GM21576 (cell line): ENCODE measurements at regions not wholly inside any gene's neighbourhood (a gene's known extent, or its start where the extent isn't known, plus 50 kb on each side); places are given as distances from the start of the nearest gene placed in this dataset.
"Not testable (repeated sequence)": the region's sequence is repeated elsewhere in the genome, so short reads cannot be mapped to it uniquely, and the experiment has no call there.

ENCODE experiments used
- ATAC-seq: cut with Tn5 transposase; IDR thresholded peaks from one replicate; pipeline ENCODE4 v1.9.1; 2021; ENCODE audit warnings: mild to moderate bottlenecking, moderate library complexity; ENCODE audit not compliant: unreplicated experiment

DNA sequence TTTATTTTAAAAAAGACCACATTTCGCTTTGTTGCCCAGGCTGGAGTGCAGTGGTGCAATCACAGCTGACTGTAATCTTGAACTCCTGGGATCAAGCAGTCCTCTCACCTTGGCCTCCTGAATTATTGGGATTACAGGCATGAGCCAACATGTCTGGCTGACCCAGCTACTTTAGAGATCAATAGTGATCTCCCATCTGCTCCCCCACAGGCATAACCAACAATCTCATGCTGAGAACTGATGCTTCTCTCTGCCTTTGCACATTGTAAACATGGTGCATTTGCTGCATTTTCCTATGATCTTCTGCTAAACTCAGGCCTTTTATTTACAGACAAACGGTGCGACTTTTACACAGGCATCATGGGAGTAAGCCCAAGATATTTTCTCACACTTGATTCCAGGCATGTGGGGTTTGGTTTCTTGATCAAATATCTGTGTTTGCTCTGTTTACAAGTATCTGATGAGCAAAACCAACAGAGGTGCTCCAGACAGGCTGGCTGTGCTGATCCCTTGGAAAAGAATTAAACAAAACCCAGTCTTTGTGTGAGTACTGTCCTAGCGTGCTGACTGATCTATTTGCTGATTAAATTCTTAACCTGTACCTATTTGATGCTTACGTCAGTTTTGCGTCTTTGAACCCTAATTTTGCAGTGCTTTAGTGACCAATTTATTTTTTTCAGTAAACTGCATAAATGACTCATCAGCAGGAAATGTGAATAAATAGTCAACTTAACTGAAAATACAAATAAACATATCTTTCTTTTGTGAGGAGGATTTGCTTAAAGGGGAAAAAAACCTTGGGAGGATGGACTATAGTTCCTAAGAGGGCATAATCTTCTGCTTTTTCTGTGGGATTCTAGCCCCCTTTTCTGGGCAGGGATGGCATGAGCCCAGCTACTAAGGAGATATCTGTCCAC is 191.7 kb upstream of the NR3C1 start:
- ATAC-seq = no peak

DNA sequence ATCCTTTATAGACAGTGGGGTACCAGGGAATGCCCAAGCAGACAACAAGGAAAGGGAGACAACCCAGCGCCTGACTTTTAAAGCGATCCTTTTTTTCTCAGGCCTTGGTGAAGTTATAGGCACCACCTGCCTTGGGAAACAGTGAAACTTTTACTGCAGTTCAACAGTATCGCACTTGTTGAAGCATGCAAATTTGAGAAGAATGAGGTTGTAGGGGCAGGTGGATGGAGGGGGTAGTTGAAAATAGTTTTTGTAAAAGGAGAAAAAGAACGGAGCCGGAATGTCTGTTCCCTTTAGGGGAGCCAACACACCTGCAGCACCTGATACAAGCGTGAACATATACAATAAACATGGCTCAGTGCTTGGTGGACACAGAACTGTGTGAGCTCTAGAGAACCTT is 190.2 kb upstream of the NR3C1 start:
- no peak for ATAC-seq

DNA sequence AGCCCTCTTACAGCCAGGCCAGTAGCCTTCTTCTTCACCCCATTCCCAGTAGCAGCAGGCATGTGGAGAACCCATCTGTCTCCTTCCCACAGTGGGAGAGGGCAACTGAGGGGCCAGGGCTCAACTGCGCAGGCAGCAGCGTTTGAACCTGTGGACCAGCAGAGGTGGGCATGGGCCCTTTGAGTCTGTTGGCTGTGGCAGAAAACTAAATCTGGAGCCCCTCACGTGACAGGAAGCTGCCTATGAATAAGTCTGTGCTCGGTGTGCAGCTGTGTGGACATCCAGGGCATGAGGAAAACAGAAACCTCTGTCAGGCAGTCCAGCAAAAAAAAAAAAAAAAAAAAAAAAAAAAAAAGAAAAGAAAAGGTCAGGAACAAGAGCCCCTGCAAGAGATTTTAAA is 189.2 kb upstream of the NR3C1 start:
- ATAC-seq = peak; percentile 78

DNA sequence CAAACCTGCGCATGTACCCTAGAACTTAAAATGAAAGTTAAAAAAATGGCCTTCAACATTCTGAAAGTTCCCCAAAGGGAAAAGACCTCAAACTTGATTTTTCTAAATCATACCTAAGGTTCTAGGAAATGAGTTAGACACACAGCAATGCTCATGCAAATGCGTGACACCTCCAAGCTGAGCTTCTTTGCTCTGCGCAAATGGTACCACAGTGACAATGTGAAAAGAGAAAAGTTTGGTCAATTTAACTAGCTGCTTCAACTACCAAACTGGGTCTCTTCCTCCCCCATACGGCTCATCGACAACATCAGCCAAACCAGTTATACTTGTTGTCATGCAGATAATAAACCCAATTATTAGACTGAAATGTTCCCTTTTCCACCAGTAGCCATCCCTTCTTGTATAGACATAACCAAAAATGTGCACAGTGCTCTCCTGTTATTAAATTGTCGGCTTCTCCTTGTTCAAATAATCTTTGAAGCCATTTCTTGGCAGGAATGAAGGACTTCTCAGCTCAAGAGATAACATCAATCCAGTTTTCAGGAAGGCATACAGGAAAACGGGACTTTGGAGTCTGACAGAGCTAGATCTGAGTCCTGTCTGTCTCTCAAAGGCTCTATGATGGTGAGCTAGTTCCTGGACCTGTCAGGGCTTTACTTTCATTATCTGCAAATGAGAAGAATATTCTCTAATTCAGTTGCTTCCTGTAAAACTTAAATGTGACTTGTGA is 185.6 kb upstream of the NR3C1 start:
- no peak for ATAC-seq

DNA sequence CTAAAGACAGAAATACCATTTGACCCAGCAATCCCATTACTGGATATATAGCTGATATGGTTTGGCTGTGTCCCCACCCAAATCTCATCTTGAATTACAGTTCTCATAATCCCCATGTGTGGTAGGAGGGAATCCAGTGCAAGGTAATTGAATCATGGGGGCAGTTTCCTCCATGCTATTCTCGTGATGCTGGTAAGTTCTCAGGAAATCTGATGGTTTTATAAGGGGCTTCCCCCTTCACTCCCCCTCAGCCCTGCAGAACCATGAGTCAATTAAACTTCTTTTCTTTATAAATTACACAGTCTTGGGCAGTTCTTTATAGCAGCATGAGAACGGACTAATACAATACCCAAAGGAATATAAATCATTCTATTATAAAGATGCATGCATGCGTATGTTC is 184.6 kb upstream of the NR3C1 start:
- ATAC-seq = not testable (repeated sequence)

DNA sequence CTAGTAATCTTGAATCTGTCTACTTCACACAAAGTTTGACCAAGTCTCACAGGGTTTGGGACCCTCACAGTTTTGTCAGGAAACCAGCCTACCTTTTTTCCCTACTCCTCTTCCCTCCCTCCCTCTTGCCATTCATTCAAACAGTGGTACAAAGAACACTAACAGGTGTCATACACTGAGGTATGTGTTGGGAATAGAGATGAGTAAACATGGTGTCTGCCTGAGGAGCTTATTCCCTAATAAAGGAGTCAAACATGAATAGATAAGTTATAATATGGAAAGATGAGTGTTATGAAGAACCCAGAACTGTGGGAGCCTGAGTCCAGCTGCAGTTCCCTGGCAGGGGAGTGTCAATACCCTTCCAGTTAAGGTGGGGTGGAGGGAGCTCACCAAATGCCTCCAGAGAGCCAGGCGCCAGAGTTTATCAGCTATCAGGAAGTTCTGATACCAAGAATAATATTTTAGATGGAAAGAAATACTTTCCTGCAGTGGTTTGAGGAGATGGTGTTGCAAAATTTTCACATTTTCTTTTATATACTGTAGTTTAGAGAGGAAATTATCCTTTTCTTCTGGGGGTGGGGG is 183.4 kb upstream of the NR3C1 start:
- no peak for ATAC-seq

DNA sequence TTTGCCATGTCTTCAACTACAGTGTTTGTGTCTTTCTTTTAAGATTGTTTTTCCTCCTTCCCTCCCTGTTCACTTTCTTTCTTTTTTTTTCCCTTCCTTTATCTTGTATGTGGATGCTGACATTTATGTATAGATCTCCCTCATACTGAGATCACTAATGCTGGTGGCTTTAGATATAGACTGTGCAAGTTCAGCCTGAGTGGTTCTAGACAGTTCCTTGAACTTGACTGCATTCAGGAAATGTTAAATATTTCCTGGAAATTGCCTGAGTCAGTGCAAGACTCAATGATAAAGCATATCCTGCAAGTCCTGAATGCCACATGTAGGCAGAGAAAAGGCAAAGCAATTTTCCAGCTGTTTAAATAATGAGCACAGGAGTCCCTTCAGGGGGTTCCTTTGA is 182.5 kb upstream of the NR3C1 start:
- ATAC-seq = no peak

DNA sequence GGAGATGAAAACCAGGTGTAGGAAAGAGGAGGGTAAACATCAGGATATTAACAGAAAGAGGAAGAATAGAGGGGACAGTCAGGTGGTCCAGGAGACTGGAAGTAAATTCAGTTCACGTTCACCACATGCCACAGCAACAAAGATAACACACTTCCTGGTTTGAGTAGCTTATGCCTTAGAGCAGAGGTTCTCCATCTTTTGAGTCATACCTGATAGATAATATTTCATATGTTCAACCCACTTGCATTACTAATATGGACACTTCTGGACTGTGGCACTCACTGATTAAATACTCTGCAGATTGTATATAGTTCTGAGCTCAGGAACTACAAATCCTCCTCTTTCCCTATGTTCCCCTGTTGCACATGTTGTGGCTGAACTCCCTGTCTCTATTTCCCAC is 179.9 kb upstream of the NR3C1 start:
- no peak for ATAC-seq

DNA sequence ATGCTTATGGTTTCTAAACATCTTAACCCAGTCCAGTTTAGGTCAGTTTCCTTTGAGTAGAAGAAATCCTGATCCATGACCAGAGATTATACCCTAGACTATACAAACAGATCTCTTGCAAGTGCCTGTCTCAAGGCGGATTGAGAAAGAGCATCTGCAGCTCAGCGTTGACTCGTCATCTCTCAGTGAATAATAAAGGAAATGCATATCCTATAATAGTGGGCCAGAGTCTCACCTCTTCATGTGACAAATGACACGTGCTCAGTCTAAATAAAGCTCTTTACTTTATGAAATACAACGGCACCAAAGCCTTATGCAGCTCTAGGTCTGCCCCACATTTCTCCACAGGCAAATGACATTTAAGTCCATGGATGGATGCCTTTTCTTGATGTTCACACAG is 179.4 kb upstream of the NR3C1 start:
- peak; percentile 43 for ATAC-seq

DNA sequence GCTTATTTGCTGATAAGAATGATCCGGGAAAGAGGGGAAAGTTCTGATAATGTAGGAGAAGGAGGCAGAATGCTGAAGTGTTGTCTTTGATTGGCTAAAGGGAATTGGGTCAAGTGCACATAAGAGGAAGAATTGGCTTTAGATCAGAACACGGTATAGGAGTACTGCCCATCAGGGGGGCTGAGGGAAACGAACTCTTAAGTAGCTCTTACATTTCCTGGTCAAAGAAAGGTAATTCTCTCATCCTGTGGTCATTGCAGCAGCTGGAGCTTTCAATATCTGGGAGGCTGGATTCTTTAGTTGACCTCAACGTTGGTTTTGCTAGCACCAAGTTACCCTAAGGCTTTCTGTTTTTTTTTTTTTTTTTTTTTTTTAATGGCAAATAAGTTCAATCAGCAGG is 178.7 kb upstream of the NR3C1 start:
- no peak for ATAC-seq

DNA sequence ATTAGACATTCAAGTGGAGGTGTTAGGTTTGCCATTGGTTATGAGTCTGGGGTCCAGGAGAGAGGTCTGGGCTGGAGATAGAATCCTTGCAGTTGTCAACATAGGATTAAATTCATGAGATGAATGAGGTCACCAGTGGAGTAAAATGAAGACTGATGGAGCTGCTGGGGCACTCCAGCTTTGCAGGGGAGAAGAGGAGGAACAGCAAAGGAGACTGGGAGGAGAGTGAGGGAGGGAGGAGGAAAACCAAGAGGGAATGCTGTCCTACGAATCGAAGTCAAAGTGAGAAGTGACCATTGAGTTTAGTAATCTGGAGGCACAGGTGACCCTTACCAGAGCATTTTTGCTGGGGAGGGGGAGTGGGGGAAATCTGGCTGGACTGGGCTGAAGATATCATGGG is 178.2 kb upstream of the NR3C1 start:
- no peak for ATAC-seq

DNA sequence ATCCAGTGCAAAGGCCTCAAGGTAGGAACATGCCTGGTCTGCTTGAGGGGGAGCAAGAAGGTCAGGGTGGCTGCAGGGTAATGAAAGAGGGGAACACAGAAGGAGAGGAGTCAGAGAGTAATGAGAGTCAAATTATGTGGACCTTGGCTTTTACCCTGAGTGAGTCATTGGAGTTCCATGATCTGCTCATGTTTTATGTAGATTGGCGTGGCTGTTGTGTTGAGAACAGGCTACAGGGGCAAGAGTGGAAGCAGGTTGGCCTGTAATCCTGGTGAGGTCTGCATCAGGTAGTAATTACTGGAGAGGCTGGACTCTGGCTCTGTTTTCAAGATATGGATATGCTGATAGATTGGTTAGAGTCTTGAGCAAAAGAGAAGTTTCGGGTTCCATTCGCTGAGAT is 177.7 kb upstream of the NR3C1 start:
- ATAC-seq = no peak

DNA sequence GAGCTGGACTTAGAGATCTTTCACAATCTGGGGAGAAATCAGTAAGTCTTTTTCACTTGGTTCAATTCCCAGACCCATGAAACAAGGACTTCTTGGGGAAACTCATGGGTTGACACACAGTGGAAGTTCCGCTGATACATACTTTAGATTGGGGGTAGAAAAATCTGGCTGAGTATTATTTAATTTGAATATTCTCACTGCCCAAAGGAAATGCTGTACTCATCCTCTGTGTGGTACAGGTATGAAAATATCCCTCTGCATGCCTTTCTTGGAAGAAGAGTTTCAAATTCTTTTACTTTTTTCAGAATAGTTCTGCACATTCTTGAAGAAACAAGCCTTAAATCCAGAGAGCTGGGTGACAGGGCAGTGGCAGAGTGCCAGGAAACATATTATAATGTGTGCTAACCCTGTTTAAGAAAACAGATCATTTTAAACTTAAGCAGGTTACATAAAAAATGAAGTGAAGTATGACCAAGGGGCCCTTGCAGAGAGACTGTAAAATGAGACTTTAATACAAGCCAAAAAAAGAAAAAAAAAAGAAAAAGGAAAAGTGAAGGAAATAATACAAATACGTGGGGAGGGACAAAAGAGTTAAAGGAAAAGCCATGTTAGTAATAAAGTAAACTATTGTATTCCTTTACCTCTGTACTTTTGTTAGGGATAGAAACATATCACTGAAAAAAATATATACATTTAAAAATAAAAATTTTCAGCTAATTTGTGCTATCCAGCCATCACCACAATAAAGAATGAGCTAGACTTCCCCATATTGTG is 173.4 kb upstream of the NR3C1 start:
- ATAC-seq = no peak

DNA sequence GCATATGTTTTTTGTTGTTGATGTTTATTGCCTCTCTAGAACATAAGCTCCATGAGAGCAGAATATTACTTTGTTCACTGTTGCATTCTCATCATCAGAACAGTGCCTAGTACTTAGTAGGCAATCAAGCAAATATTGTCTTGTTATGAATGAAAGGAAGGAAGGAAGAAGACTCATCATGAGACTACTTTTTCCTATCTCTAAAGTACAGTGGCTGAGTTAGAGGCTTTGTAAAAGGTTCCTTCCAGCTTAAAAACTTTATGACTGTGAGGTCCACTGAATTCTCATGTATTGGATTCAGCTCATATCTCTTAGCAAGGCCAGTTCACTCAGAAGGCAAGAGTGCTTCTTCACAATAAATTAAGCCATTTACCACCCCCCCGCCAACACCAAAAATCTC is 171.8 kb upstream of the NR3C1 start:
- ATAC-seq = no peak

DNA sequence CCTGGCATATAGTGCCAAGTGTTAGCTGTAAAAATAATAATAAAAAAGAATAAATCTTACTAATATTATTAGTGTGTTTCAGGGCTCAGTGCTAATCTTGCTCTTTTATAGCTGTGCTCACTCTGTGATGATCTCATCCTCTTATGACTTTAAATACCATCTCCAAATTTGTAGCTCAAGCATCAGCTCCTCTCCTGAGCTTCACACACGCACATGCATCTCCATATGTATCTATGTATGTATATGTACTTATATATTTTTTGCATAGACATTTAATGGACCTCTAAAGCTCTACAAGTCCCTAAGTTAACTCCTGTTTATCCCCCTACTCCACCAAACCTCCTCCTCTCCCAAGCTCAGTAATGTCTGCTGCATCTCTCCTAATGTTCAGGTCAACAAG is 170.8 kb upstream of the NR3C1 start:
- no peak for ATAC-seq

DNA sequence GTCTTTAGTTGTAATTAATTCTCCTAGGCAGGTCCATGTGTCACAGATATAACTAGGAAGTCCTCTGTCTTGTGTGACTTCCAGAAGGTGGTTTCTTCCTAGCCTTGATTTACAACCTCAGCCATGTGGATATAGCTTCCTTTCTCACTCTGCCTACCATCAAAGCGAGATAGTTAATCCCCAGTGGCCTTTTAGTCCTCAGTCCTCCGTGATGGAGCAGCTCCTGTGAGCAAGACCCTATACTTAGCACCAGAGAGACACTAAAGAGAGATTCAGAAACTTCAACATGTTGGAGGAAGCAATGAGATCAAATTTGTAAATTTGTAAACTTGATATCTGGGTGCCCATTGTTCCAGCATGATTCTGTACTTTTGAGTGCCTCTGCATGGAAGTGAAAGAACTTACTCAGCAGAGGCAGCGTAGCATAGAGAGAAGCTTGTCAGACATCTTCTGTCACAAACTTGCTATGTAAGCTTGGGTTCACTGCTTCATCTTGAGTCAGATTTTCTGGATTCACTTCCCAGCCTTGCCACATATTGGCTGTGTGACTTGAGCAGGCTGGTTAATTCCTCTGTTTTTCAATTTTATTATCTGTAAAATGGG is 170.2 kb upstream of the NR3C1 start:
- peak; percentile 72 for ATAC-seq

DNA sequence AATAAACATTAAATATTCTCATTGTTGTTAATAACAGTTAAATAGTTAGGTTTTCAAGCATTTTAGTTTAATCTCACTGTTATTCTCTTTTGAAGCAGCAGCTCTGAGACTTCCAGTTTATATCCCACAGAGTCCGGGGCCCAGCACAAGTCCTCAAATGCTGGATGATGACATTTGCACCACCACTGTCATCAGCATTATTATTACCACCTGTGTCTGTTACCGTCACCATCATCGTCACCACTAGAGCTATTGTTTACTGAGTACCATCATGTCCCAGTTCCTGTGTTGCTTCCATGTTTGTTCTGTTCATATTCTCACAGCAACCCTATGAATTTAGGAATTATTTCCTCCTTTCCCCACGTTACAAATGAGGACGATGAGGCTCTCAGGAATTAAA is 169.2 kb upstream of the NR3C1 start:
- ATAC-seq = no peak

DNA sequence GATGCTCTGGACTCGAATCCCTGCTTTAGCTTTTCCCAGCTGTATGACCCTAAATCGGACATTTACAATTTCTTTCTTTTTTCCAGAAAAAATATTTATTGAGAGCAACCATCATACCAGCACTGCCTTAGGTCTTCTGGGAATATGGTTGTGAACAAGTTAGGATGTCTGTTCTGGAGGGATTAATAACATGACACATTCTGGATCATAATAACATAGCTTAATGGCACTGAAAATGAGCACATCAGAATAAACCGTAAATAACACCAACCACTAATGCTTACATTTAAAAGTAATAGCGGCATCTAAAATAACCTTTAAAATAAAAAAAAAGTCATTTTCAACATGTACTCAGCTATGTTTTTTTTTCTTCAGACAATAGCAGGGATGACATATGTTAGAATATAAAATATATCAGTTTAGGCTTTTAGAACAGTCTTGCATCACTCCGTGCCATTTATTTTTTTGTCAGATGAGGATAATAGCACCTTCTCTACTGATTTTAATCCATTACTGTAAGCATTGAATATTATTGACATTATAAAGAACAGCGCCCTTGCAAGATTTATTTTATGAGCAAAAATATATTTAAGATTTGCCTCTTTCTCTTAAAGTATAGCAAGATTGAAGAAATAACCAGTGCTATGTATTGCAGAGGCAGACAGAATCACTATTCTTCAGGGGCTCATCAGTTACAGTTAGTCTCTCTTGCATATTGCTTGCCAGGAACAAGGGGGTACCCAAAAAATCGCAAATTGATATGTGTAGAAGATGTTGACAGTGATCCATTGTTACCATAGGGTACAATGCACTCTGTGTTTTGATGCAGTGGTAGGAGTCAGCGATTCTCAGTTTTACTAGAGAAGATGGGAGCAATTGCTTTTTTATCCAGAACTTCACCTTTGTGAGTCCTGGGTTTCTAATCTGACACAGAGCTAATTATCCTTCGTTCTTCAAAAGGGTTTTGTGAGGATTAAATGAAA is 168.4 kb upstream of the NR3C1 start:
- no peak for ATAC-seq

DNA sequence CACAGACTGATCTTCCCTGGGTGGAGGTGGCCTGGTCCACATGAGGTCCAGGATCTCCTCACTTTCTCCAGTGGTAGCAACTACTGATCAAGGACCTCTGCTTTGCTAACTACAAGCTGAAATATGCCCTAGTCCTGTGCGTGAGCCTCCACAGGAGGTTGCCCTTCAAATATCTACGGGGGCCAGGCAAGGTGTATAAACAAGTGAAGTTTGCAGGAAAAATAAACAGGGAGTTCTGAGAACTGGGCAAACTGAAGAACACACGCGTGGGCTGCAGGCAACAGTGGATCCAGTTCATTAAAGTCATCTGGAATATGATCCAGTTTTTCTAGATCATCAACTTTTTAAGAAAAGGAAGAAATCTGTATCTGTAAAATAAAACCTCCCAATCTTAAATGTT is 167.5 kb upstream of the NR3C1 start:
- ATAC-seq = no peak
